Testis (tissue), 2 donors: ENCODE measurements at regions not wholly inside any gene's neighbourhood (a gene's known extent, or its start where the extent isn't known, plus 50 kb on each side); places are given as distances from the start of the nearest gene placed in this dataset.

ENCODE experiments used
- DNase-seq: peaks from one replicate; pipeline ENCODE4 v3.0.0-alpha.2; 2019
- H3K27ac ChIP-seq, 2 donors: fragments of 200-600 bp; sonication (generic); one replicate each; pipeline ENCODE4 v1.5.1; 2019
- H3K27me3 ChIP-seq: fragments of 200-600 bp; sonication (generic); one replicate; pipeline ENCODE4 v1.5.1; 2019
- H3K36me3 ChIP-seq: fragments of 200-600 bp; sonication (generic); one replicate; pipeline ENCODE4 v1.5.1; 2017; ENCODE audit warnings: low read depth; ENCODE audit errors: missing control alignments
- H3K4me1 ChIP-seq: fragments of 200-600 bp; sonication (generic); one replicate; pipeline ENCODE4 v1.5.1; 2019
- H3K4me3 ChIP-seq, 2 donors: fragments of 200-600 bp; sonication (generic); one replicate each; pipeline ENCODE4 v1.5.1; 2017 to 2019
- H3K9me3 ChIP-seq: fragments of 200-600 bp; sonication (generic); one replicate; pipeline ENCODE4 v1.5.1; 2017
- CTCF ChIP-seq, 3 experiments: fragments of 450-650 bp in 2 of 3; fragments of 200-600 bp in 1 of 3; sonication (generic) in 1 of 3; IDR thresholded peaks; one replicate each; pipeline ENCODE4 v1.5.1; 2016 to 2019; ENCODE audit warnings: antibody characterized with exemption in 3 of 3, mild to moderate bottlenecking in 2 of 3, moderate library complexity in 1 of 3
- POLR2A ChIP-seq: fragments of 450-650 bp; IDR thresholded peaks from one replicate; pipeline ENCODE4 v1.6.1; 2017; ENCODE audit warnings: antibody characterized with exemption, mild to moderate bottlenecking, moderate library complexity
- WGBS, 2 donors: methylation state at CpG; one replicate each; pipeline ENCODE4 v1.1.5; 2018; 5-methylcytosine and 5-hydroxymethylcytosine counted together
- intact Hi-C: fragments of 100-400 bp; cut with DNase I; formaldehyde crosslinking; loops from one replicate; pipeline ENCODE4 v1.15.1; 2023; ENCODE audit warnings: low total_unique reads

- no peaks in the 10 kb centered on the region for H3K9me3 ChIP-seq
- TF ChIP-seq POLR2A (no peak), CTCF (IDR thresholded peaks at IDR 0.05) (no peak)
- H3K36me3 ChIP-seq: no peaks in the 10 kb centered on the region
- intact Hi-C loops: no loop called here
- H3K27me3 ChIP-seq: no peaks in the 10 kb centered on the region
- H3K4me1 ChIP-seq: peaks cover 17% of the 10 kb centered on the region
- no peak overlapping the region for H3K27ac ChIP-seq
- no peak overlapping the region for H3K4me3 ChIP-seq
- DNase-seq: no peak
Observed at GRCh38 chr19:46911456-46911855, 50.7 kb downstream of the ARHGAP35 start.

- Histone ChIP-seq H3K27ac (peak overlapping the region in 1 of 2 donors; percentile 34), H3K9me3 (no peaks in the 10 kb centered on the region), H3K4me1 (peaks cover 11% of the 10 kb centered on the region), H3K27me3 (no peaks in the 10 kb centered on the region), H3K36me3 (no peaks in the 10 kb centered on the region), H3K4me3 (no peak overlapping the region)
- TF ChIP-seq POLR2A (no peak), CTCF (IDR thresholded peaks at IDR 0.05) (no peak)
- intact Hi-C loops: no loop called here
- no peak for DNase-seq
- 49 to 63% methylated on average over 6 of the region's 6 CpGs for WGBS, 2 donors
Observed at GRCh38 chr19:46913198-46913851, 52.5 kb downstream of the ARHGAP35 start.

- TF ChIP-seq CTCF (IDR thresholded peaks at IDR 0.05) (no peak), POLR2A (no peak)
- DNase-seq: no peak
- 43 to 46% methylated on average over 4 of the region's 4 CpGs for WGBS, 2 donors
- no peaks in the 10 kb centered on the region for H3K9me3 ChIP-seq
- H3K27ac ChIP-seq: peak overlapping the region in 1 of 2 donors; percentile 34
- H3K27me3 ChIP-seq: no peaks in the 10 kb centered on the region
- H3K4me1 ChIP-seq: peaks cover 7% of the 10 kb centered on the region
- H3K4me3 ChIP-seq: no peak overlapping the region
- no peaks in the 10 kb centered on the region for H3K36me3 ChIP-seq
- intact Hi-C loops: no loop called here
Observed at GRCh38 chr19:46913852-46914430, 53.1 kb downstream of the ARHGAP35 start.

- Histone ChIP-seq H3K27ac (no peak overlapping the region), H3K36me3 (no peaks in the 10 kb centered on the region), H3K4me3 (no peak overlapping the region), H3K9me3 (no peaks in the 10 kb centered on the region), H3K27me3 (no peaks in the 10 kb centered on the region), H3K4me1 (peaks cover 7% of the 10 kb centered on the region)
- 61 to 65% methylated on average over 2 of the region's 2 CpGs for WGBS, 2 donors
- no peak for DNase-seq
- TF ChIP-seq POLR2A (no peak), CTCF (IDR thresholded peaks at IDR 0.05) (no peak)
- intact Hi-C loops: no loop called here
Observed at GRCh38 chr19:46915386-46915785, 54.6 kb downstream of the ARHGAP35 start.

- no peaks in the 10 kb centered on the region for H3K9me3 ChIP-seq
- H3K27ac ChIP-seq: no peak overlapping the region
- no peak for TF ChIP-seq POLR2A
- TF ChIP-seq CTCF (IDR thresholded peaks at IDR 0.05): no peak
- no peak overlapping the region for H3K4me3 ChIP-seq
- WGBS, 2 donors: 91 to 92% methylated on average over 5 of the region's 5 CpGs
- no peak for DNase-seq
- H3K4me1 ChIP-seq: peaks cover 7% of the 10 kb centered on the region
- H3K36me3 ChIP-seq: no peaks in the 10 kb centered on the region
- intact Hi-C loops: no loop called here
- no peaks in the 10 kb centered on the region for H3K27me3 ChIP-seq
Observed at GRCh38 chr19:46917002-46917401, 56.2 kb downstream of the ARHGAP35 start.
